ENCODE measurements at regions not wholly inside any gene's neighbourhood (a gene's known extent, or its start where the extent isn't known, plus 50 kb on each side); places are given as distances from the start of the nearest gene placed in this dataset.

- TF ChIP-seq POLR2A (IDR thresholded peaks at IDR 0.05; ENCODE audit: low read depth, low read length) (no peak), TAF1 (IDR thresholded peaks at IDR 0.05; ENCODE audit: low read depth, low read length) (no peak), POLR2AphosphoS5 (IDR thresholded peaks at IDR 0.05; ENCODE audit: low read depth, low read length) (no peak), POU2F2 (IDR thresholded peaks at IDR 0.05; ENCODE audit: low read depth, low read length) (no peak), PAX5 (IDR thresholded peaks at IDR 0.05; ENCODE audit: insufficient read depth, low read length, severe bottlenecking) (no peak), SPI1 (IDR thresholded peaks at IDR 0.05; ENCODE audit: low read depth, low read length) (no peak)
Observed at GRCh38 chr2:234412726-234413125, 84.2 kb downstream of the ARL4C start.
